Vagina (tissue), 2 donors: ENCODE measurements at regions not wholly inside any gene's neighbourhood (a gene's known extent, or its start where the extent isn't known, plus 50 kb on each side); places are given as distances from the start of the nearest gene placed in this dataset.

Source experiments
- POLR2A ChIP-seq, 2 donors: fragments of 450-650 bp; IDR thresholded peaks; one replicate each; pipeline ENCODE4 v1.6.1; 2017; ENCODE audit warnings: antibody characterized with exemption in 2 of 2, mild to moderate bottlenecking in 2 of 2, moderate library complexity in 2 of 2
- POLR2AphosphoS5 ChIP-seq, 2 donors: sonication (generic); formaldehyde crosslinking; IDR thresholded peaks; one replicate each; pipeline ENCODE4 v1.9.0; 2017; ENCODE audit warnings: antibody characterized with exemption in 2 of 2, mild to moderate bottlenecking in 2 of 2, low read depth in 1 of 2; ENCODE audit not compliant: insufficient read depth in 1 of 2
- TF ChIP-seq, protein P1 (sequence below), 3 experiments: fragments of 450-650 bp in 2 of 3; fragments of 200-600 bp in 1 of 3; sonication (generic) in 1 of 3; IDR thresholded peaks; one replicate each; pipeline ENCODE4 v1.5.1; 2017 to 2019; ENCODE audit warnings: antibody characterized with exemption in 3 of 3, mild to moderate bottlenecking in 2 of 3, moderate library complexity in 2 of 3

DNA sequence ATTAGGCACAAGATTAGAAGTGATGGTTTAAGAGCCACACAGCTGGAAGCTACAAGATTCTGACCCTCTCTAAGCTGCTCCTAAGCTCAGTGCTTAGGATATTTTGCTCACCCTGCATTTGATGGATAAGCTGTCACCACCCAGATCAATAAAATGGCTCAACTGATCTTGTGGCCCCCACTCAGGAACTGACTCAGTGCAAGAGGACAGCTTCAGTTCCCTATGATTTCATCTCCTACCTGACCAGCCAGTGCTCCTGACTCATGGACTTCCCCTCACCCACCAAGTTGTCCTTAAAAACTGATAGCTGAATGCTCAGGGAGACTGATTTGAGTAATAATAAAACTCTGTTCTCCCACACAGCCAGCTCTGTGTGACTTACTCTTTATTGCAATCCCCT, 833.8 kb downstream of the GRID1 start:
- TF ChIP-seq, protein P1, sequence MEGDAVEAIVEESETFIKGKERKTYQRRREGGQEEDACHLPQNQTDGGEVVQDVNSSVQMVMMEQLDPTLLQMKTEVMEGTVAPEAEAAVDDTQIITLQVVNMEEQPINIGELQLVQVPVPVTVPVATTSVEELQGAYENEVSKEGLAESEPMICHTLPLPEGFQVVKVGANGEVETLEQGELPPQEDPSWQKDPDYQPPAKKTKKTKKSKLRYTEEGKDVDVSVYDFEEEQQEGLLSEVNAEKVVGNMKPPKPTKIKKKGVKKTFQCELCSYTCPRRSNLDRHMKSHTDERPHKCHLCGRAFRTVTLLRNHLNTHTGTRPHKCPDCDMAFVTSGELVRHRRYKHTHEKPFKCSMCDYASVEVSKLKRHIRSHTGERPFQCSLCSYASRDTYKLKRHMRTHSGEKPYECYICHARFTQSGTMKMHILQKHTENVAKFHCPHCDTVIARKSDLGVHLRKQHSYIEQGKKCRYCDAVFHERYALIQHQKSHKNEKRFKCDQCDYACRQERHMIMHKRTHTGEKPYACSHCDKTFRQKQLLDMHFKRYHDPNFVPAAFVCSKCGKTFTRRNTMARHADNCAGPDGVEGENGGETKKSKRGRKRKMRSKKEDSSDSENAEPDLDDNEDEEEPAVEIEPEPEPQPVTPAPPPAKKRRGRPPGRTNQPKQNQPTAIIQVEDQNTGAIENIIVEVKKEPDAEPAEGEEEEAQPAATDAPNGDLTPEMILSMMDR (IDR thresholded peaks at IDR 0.05) = no peak
- TF ChIP-seq POLR2AphosphoS5 (IDR thresholded peaks at IDR 0.05; ENCODE audit: insufficient read depth in 1 of 2, low read depth in 1 of 2) (no peak), POLR2A (IDR thresholded peaks at IDR 0.05) (no peak)
